Keratinocyte (primary cell): ENCODE measurements at regions not wholly inside any gene's neighbourhood (a gene's known extent, or its start where the extent isn't known, plus 50 kb on each side); places are given as distances from the start of the nearest gene placed in this dataset.

Experiments used
- CTCF ChIP-seq, 3 experiments: IDR thresholded peaks in 1 of 3; conservative IDR thresholded peaks in 1 of 3; optimal IDR thresholded peaks in 1 of 3; 2 replicates in 2 of 3; 3 replicates in 1 of 3; pipeline versions ENCODE3 to v1.5.1; 2011; ENCODE audit warnings: low read length in 3 of 3, mild to moderate bottlenecking in 3 of 3, moderate library complexity in 2 of 3, control low read depth in 1 of 3, inconsistent platforms in 1 of 3; ENCODE audit not compliant: insufficient read depth in 2 of 3; ENCODE audit errors: extremely low read depth in 1 of 3
- EZH2 ChIP-seq: IDR thresholded peaks from one replicate; pipeline ENCODE4 v1.6.1; 2012; ENCODE audit warnings: inconsistent platforms, mild to moderate bottlenecking, low read length, moderate library complexity

GRCh38 chr17:45651145-45651709, 132.9 kb upstream of the CRHR1 start:
- no peak for TF ChIP-seq CTCF (optimal IDR thresholded peaks at IDR 0.05 in 1 of 3, IDR thresholded peaks at IDR 0.05 in 1 of 3, conservative IDR thresholded peaks at IDR 0.05 in 1 of 3; ENCODE audit: extremely low read depth in 1 of 3, insufficient read depth in 2 of 3, low read length in 3 of 3)
- TF ChIP-seq EZH2 = no peak
